ENCODE measurements at regions not wholly inside any gene's neighbourhood (a gene's known extent, or its start where the extent isn't known, plus 50 kb on each side); places are given as distances from the start of the nearest gene placed in this dataset.

- no peak for DNase-seq (ENCODE audit: extremely low read depth, low read depth, low spot score)
Observed at GRCh38 chr2:172323256-172323655, 104.1 kb upstream of the ITGA6 start.

- no peak for DNase-seq (ENCODE audit: extremely low read depth, low read depth, low spot score)
Observed at GRCh38 chr2:172323861-172324597, 103.4 kb upstream of the ITGA6 start.

GRCh38 chr2:172326211-172326509 is 101.2 kb upstream of the ITGA6 start:
- no peak for DNase-seq (ENCODE audit: extremely low read depth, low read depth, low spot score)

- DNase-seq (ENCODE audit: extremely low read depth, low read depth, low spot score) = no peak
Observed at GRCh38 chr2:172328103-172328841, 99.1 kb upstream of the ITGA6 start.

GRCh38 chr2:172329416-172329773 is 98.0 kb upstream of the ITGA6 start:
- no peak for DNase-seq (ENCODE audit: extremely low read depth, low read depth, low spot score)

- no peak for DNase-seq (ENCODE audit: extremely low read depth, low read depth, low spot score)
Observed at GRCh38 chr2:172329774-172330671, 97.4 kb upstream of the ITGA6 start.

GRCh38 chr2:172332507-172332906 is 94.9 kb upstream of the ITGA6 start:
- DNase-seq (ENCODE audit: extremely low read depth, low read depth, low spot score) = no peak

- DNase-seq (ENCODE audit: extremely low read depth, low read depth, low spot score) = no peak
Observed at GRCh38 chr2:172333235-172333977, 94.0 kb upstream of the ITGA6 start.

GRCh38 chr2:172333978-172334330 is 93.4 kb upstream of the ITGA6 start:
- DNase-seq (ENCODE audit: extremely low read depth, low read depth, low spot score) = no peak

- DNase-seq (ENCODE audit: extremely low read depth, low read depth, low spot score) = no peak
Observed at GRCh38 chr2:172334988-172335387, 92.4 kb upstream of the ITGA6 start.

GRCh38 chr2:172335736-172336135 is 91.7 kb upstream of the ITGA6 start:
- DNase-seq (ENCODE audit: extremely low read depth, low read depth, low spot score) = no peak

- DNase-seq (ENCODE audit: extremely low read depth, low read depth, low spot score) = no peak
Observed at GRCh38 chr2:172336681-172337080, 90.7 kb upstream of the ITGA6 start.

GRCh38 chr2:172339371-172340010 is 87.9 kb upstream of the ITGA6 start:
- DNase-seq (ENCODE audit: extremely low read depth, low read depth, low spot score) = no peak

- DNase-seq (ENCODE audit: extremely low read depth, low read depth, low spot score) = no peak
Observed at GRCh38 chr2:172340394-172340793, 87.0 kb upstream of the ITGA6 start.

- DNase-seq (ENCODE audit: extremely low read depth, low read depth, low spot score) = no peak
Observed at GRCh38 chr2:172342078-172342477, 85.3 kb upstream of the ITGA6 start.

- DNase-seq (ENCODE audit: extremely low read depth, low read depth, low spot score) = no peak
Observed at GRCh38 chr2:172342611-172343010, 84.8 kb upstream of the ITGA6 start.

- no peak for DNase-seq (ENCODE audit: extremely low read depth, low read depth, low spot score)
Observed at GRCh38 chr2:172344159-172344558, 83.2 kb upstream of the ITGA6 start.

GRCh38 chr2:172345956-172346555 is 81.3 kb upstream of the ITGA6 start:
- no peak for DNase-seq (ENCODE audit: extremely low read depth, low read depth, low spot score)

- DNase-seq (ENCODE audit: extremely low read depth, low read depth, low spot score) = no peak
Observed at GRCh38 chr2:172348555-172349288, 78.7 kb upstream of the ITGA6 start.
